Chondrocyte (in vitro differentiated cells): ENCODE measurements at regions not wholly inside any gene's neighbourhood (a gene's known extent, or its start where the extent isn't known, plus 50 kb on each side); places are given as distances from the start of the nearest gene placed in this dataset.

Source experiments
- DNase-seq: peaks from one replicate; pipeline ENCODE4 v3.0.0; 2021; ENCODE audit warnings: mixed read lengths, low spot score
- H3K27ac Mint-ChIP-seq: one replicate; pipeline ENCODE4 v1.8.0; 2021; ENCODE audit warnings: mild to moderate bottlenecking, moderate library complexity, mixed read lengths; ENCODE audit not compliant: unreplicated experiment
- H3K27me3 Mint-ChIP-seq: 2 replicates; pipeline ENCODE4 v1.8.0; 2021; ENCODE audit warnings: low read depth, mixed read lengths
- H3K36me3 Mint-ChIP-seq: 2 replicates; pipeline ENCODE4 v1.8.0; 2021; ENCODE audit warnings: low read depth, mixed read lengths
- H3K4me1 Mint-ChIP-seq: 2 replicates; pipeline ENCODE4 v1.8.0; 2021; ENCODE audit warnings: low read depth, mild to moderate bottlenecking, mixed read lengths
- H3K4me3 Mint-ChIP-seq: one replicate; pipeline ENCODE4 v1.8.0; 2021; ENCODE audit warnings: mild to moderate bottlenecking, moderate library complexity, mixed read lengths; ENCODE audit not compliant: unreplicated experiment
- H3K9me3 Mint-ChIP-seq: 2 replicates; pipeline ENCODE4 v1.8.0; 2021; ENCODE audit warnings: low read depth, mixed read lengths
- CTCF ChIP-seq: fragments of 200-600 bp; sonication (generic); IDR thresholded peaks from 2 replicates; pipeline ENCODE4 v1.5.0; 2021; ENCODE audit warnings: antibody characterized with exemption, mild to moderate bottlenecking, moderate library complexity

GRCh38 chr10:43773736-43774135 is 125.1 kb upstream of the ZNF32 start:
- no peak for TF ChIP-seq CTCF
- no peaks in the 10 kb centered on the region for H3K36me3 Mint-ChIP-seq
- no peak overlapping the region for H3K4me3 Mint-ChIP-seq
- no peaks in the 10 kb centered on the region for H3K27me3 Mint-ChIP-seq
- no peak overlapping the region for H3K27ac Mint-ChIP-seq
- no peak for DNase-seq
- peaks cover 21% of the 10 kb centered on the region for H3K9me3 Mint-ChIP-seq
- H3K4me1 Mint-ChIP-seq: no peaks in the 10 kb centered on the region

- H3K4me3 Mint-ChIP-seq: no peak overlapping the region
- TF ChIP-seq CTCF: no peak
- H3K36me3 Mint-ChIP-seq: no peaks in the 10 kb centered on the region
- H3K4me1 Mint-ChIP-seq: no peaks in the 10 kb centered on the region
- H3K9me3 Mint-ChIP-seq: peaks cover 33% of the 10 kb centered on the region
- DNase-seq: no peak
- H3K27me3 Mint-ChIP-seq: no peaks in the 10 kb centered on the region
- H3K27ac Mint-ChIP-seq: no peak overlapping the region
Measured at GRCh38 chr10:43772171-43772570, 123.5 kb upstream of the ZNF32 start.

GRCh38 chr10:43771675-43772074 is 123.0 kb upstream of the ZNF32 start:
- H3K27me3 Mint-ChIP-seq: no peaks in the 10 kb centered on the region
- no peak overlapping the region for H3K27ac Mint-ChIP-seq
- H3K9me3 Mint-ChIP-seq: peaks cover 35% of the 10 kb centered on the region
- no peaks in the 10 kb centered on the region for H3K36me3 Mint-ChIP-seq
- no peak for DNase-seq
- no peak overlapping the region for H3K4me3 Mint-ChIP-seq
- no peak for TF ChIP-seq CTCF
- H3K4me1 Mint-ChIP-seq: no peaks in the 10 kb centered on the region

GRCh38 chr10:43765516-43765915 is 116.8 kb upstream of the ZNF32 start:
- Mint-ChIP-seq H3K4me1 (no peaks in the 10 kb centered on the region), H3K27me3 (no peaks in the 10 kb centered on the region), H3K9me3 (peaks cover 28% of the 10 kb centered on the region), H3K36me3 (peaks cover 3% of the 10 kb centered on the region), H3K4me3 (no peak overlapping the region), H3K27ac (no peak overlapping the region)
- no peak for DNase-seq
- TF ChIP-seq CTCF: no peak

- Mint-ChIP-seq H3K27ac (no peak overlapping the region), H3K4me3 (no peak overlapping the region), H3K9me3 (peaks cover 18% of the 10 kb centered on the region), H3K36me3 (peaks cover 3% of the 10 kb centered on the region), H3K27me3 (no peaks in the 10 kb centered on the region), H3K4me1 (no peaks in the 10 kb centered on the region)
- no peak for TF ChIP-seq CTCF
- no peak for DNase-seq
Measured at GRCh38 chr10:43763846-43764245, 115.2 kb upstream of the ZNF32 start.
